Smooth muscle cell (in vitro differentiated cells): ENCODE measurements at regions not wholly inside any gene's neighbourhood (a gene's known extent, or its start where the extent isn't known, plus 50 kb on each side); places are given as distances from the start of the nearest gene placed in this dataset.

Experiments used
- DNase-seq: peaks from one replicate; lab custom pipeline; 2025; ENCODE audit not compliant: unreplicated experiment; lab: John Stamatoyannopoulos, UW
- H2AFZ ChIP-seq: fragments of 200-600 bp; sonication (generic); 2 replicates; pipeline ENCODE4 v1.6.0; 2016; ENCODE audit warnings: antibody characterized with exemption, low read depth, mild to moderate bottlenecking
- H3F3A ChIP-seq: fragments of 200-600 bp; sonication (generic); 2 replicates; pipeline ENCODE4 v1.6.0; 2017; ENCODE audit warnings: antibody characterized with exemption, low read depth
- H3K27ac ChIP-seq: fragments of 200-600 bp; sonication (generic); 2 replicates; pipeline ENCODE4 v1.5.1; 2016; ENCODE audit warnings: low read depth, mild to moderate bottlenecking
- H3K27me3 ChIP-seq: fragments of 200-600 bp; sonication (generic); 2 replicates; pipeline ENCODE4 v1.6.1; 2016; ENCODE audit warnings: low read depth, mild to moderate bottlenecking
- H3K36me3 ChIP-seq: fragments of 200-600 bp; sonication (generic); 2 replicates; pipeline ENCODE4 v1.5.1; 2016; ENCODE audit warnings: low read depth
- H3K4me1 ChIP-seq: fragments of 200-600 bp; sonication (generic); 2 replicates; pipeline ENCODE4 v1.5.1; 2016; ENCODE audit warnings: low read depth
- H3K4me2 ChIP-seq: fragments of 200-600 bp; sonication (generic); 2 replicates; pipeline ENCODE4 v1.6.0; 2016; ENCODE audit warnings: mild to moderate bottlenecking
- H3K4me3 ChIP-seq: fragments of 200-600 bp; sonication (generic); 2 replicates; pipeline ENCODE4 v1.5.1; 2016; ENCODE audit warnings: mild to moderate bottlenecking
- H3K79me2 ChIP-seq: fragments of 200-600 bp; sonication (generic); 2 replicates; pipeline ENCODE4 v1.6.0; 2016; ENCODE audit warnings: low read depth, mild to moderate bottlenecking
- H3K9ac ChIP-seq: fragments of 200-600 bp; sonication (generic); 2 replicates; pipeline ENCODE4 v1.6.0; 2016; ENCODE audit warnings: low read depth
- H3K9me3 ChIP-seq: fragments of 200-600 bp; sonication (generic); replicated peaks from 2 replicates; pipeline ENCODE4 v1.5.1; 2016; ENCODE audit warnings: low read depth
- H4K20me1 ChIP-seq: fragments of 200-600 bp; sonication (generic); 2 replicates; pipeline ENCODE4 v1.6.0; 2016; ENCODE audit warnings: low read depth
- CTCF ChIP-seq: fragments of 200-600 bp; sonication (generic); IDR thresholded peaks from 2 replicates; pipeline ENCODE4 v1.5.1; 2017; ENCODE audit warnings: borderline replicate concordance, mild to moderate bottlenecking, antibody characterized with exemption; ENCODE audit not compliant: insufficient read depth, poor library complexity, severe bottlenecking
- WGBS: methylation state at CpG from one replicate; pipeline ENCODE4 v1.1.7; 2016; ENCODE audit warnings: low lambda C conversion rate; 5-methylcytosine and 5-hydroxymethylcytosine counted together

GRCh38 chr10:16258291-16259040, 178.3 kb upstream of the PTER start:
- Histone ChIP-seq H3K27me3 (no peaks in the 10 kb centered on the region), H3K9me3 (no peaks in the 10 kb centered on the region), H3K27ac (no peak overlapping the region), H3F3A (no peaks in the 10 kb centered on the region), H3K36me3 (no peaks in the 10 kb centered on the region), H2AFZ (no peak overlapping the region), H3K79me2 (no peaks in the 10 kb centered on the region), H3K4me2 (no peak overlapping the region), H3K9ac (no peak overlapping the region), H3K4me1 (no peaks in the 10 kb centered on the region), H4K20me1 (no peaks in the 10 kb centered on the region), H3K4me3 (no peak overlapping the region)
- TF ChIP-seq CTCF, result no peak
- 71% methylated on average over 6 of the region's 6 CpGs for WGBS
- DNase-seq, result no peak

GRCh38 chr10:16259726-16260125, 177.1 kb upstream of the PTER start:
- H3F3A ChIP-seq, result no peaks in the 10 kb centered on the region
- H3K36me3 ChIP-seq, result no peaks in the 10 kb centered on the region
- no peak overlapping the region for H3K4me2 ChIP-seq
- 40% methylated on average over 1 of the region's 1 CpG for WGBS
- no peak overlapping the region for H3K9ac ChIP-seq
- no peak overlapping the region for H2AFZ ChIP-seq
- H3K4me1 ChIP-seq, result no peaks in the 10 kb centered on the region
- no peak for DNase-seq
- no peaks in the 10 kb centered on the region for H3K9me3 ChIP-seq
- H3K27ac ChIP-seq, result no peak overlapping the region
- no peaks in the 10 kb centered on the region for H3K79me2 ChIP-seq
- no peak overlapping the region for H3K4me3 ChIP-seq
- no peak for TF ChIP-seq CTCF
- H3K27me3 ChIP-seq, result no peaks in the 10 kb centered on the region
- H4K20me1 ChIP-seq, result no peaks in the 10 kb centered on the region

GRCh38 chr10:16260388-16260787, 176.4 kb upstream of the PTER start:
- Histone ChIP-seq H3K4me2 (no peak overlapping the region), H3K9me3 (no peaks in the 10 kb centered on the region), H2AFZ (no peak overlapping the region), H3K36me3 (no peaks in the 10 kb centered on the region), H3K4me3 (no peak overlapping the region), H3K27me3 (no peaks in the 10 kb centered on the region), H3F3A (no peaks in the 10 kb centered on the region), H3K27ac (no peak overlapping the region), H3K9ac (no peak overlapping the region), H4K20me1 (no peaks in the 10 kb centered on the region), H3K4me1 (no peaks in the 10 kb centered on the region), H3K79me2 (no peaks in the 10 kb centered on the region)
- DNase-seq, result no peak
- TF ChIP-seq CTCF, result no peak

- H3F3A ChIP-seq, result no peaks in the 10 kb centered on the region
- H4K20me1 ChIP-seq, result no peaks in the 10 kb centered on the region
- no peak overlapping the region for H3K27ac ChIP-seq
- no peaks in the 10 kb centered on the region for H3K9me3 ChIP-seq
- TF ChIP-seq CTCF, result no peak
- no peak overlapping the region for H2AFZ ChIP-seq
- WGBS, result 68% methylated on average over 1 of the region's 1 CpG
- no peak for DNase-seq
- H3K4me1 ChIP-seq, result no peaks in the 10 kb centered on the region
- H3K27me3 ChIP-seq, result no peaks in the 10 kb centered on the region
- H3K4me3 ChIP-seq, result no peak overlapping the region
- no peak overlapping the region for H3K4me2 ChIP-seq
- no peak overlapping the region for H3K9ac ChIP-seq
- H3K79me2 ChIP-seq, result no peaks in the 10 kb centered on the region
- H3K36me3 ChIP-seq, result no peaks in the 10 kb centered on the region
Observed at GRCh38 chr10:16271571-16271970, 165.2 kb upstream of the PTER start.
